ENCODE measurements at regions not wholly inside any gene's neighbourhood (a gene's known extent, or its start where the extent isn't known, plus 50 kb on each side); places are given as distances from the start of the nearest gene placed in this dataset.

DNA sequence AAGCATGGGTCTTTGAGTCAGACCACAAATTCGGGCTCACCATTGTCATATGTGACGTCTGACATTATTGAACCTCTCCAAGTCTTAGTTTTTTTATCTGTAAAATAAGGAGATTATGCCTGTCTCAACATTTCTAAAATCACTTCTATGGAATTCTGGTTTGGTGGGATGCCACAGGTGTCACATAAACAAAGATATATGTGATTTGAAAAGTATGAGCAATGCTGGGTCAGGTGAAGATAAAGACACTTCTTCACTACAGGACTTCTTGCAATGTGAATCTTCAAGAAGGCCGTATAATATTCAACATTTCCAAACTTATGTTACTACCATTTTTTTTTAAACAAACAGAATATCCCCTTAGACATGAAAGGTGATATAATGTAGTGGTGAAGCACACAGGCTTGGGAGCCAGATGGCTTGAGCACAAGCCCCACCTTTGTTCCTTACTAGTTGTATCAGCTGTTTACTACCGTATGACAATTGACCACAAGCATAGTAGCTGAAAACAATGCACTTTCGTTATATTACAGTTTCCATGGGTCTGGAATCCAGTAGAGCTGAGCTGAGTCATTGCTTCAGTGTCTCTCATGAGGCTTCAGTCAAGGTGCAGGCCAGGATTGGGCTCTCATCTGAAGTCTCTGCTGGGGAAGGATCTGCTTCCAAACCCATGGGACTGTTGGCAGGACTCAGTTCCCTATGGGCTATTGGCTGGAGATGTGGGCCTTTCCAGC lies 87.7 kb downstream of the UTP18 start:
- Mint-ChIP-seq H3K36me3 (ENCODE audit: insufficient read depth, unreplicated experiment) (no peaks in the 10 kb centered on the region), H3K4me3 (ENCODE audit: low read depth, unreplicated experiment) (no peak overlapping the region), H3K27ac (ENCODE audit: unreplicated experiment) (no peak overlapping the region), H3K9me3 (ENCODE audit: low read depth, unreplicated experiment) (no peaks in the 10 kb centered on the region), H3K27me3 (ENCODE audit: unreplicated experiment) (peaks cover 63% of the 10 kb centered on the region), H3K4me1 (ENCODE audit: low read depth, unreplicated experiment) (peaks cover 21% of the 10 kb centered on the region)
- no TSS peak for BruUV-seq (replicated peaks)
- intact Hi-C loops (cut with micrococcal nuclease; ENCODE audit: unreplicated experiment), result no loop called here
- no peak for DNase-seq
- no peak for TF ChIP-seq CTCF (IDR thresholded peaks at IDR 0.05; ENCODE audit: unreplicated experiment)
- CTCF ChIA-PET, result no interaction called here

GRCh38 chr17:51351080-51351479 lies 90.7 kb downstream of the UTP18 start:
- DNase-seq, result no peak
- no peak for TF ChIP-seq CTCF (IDR thresholded peaks at IDR 0.05; ENCODE audit: unreplicated experiment)

GRCh38 chr17:51351890-51352289 lies 91.5 kb downstream of the UTP18 start:
- intact Hi-C loops (cut with micrococcal nuclease; ENCODE audit: unreplicated experiment), result no loop called here
- H3K27me3 Mint-ChIP-seq (ENCODE audit: unreplicated experiment), result peaks cover 96% of the 10 kb centered on the region
- H3K9me3 Mint-ChIP-seq (ENCODE audit: low read depth, unreplicated experiment), result no peaks in the 10 kb centered on the region
- no peak for DNase-seq
- H3K27ac Mint-ChIP-seq (ENCODE audit: unreplicated experiment), result no peak overlapping the region
- H3K4me3 Mint-ChIP-seq (ENCODE audit: low read depth, unreplicated experiment), result no peak overlapping the region
- no TSS peak for BruUV-seq (replicated peaks)
- peaks cover 3% of the 10 kb centered on the region for H3K4me1 Mint-ChIP-seq (ENCODE audit: low read depth, unreplicated experiment)
- CTCF ChIA-PET, result no interaction called here
- no peak for TF ChIP-seq CTCF (IDR thresholded peaks at IDR 0.05; ENCODE audit: unreplicated experiment)
- no peaks in the 10 kb centered on the region for H3K36me3 Mint-ChIP-seq (ENCODE audit: insufficient read depth, unreplicated experiment)

More at GRCh38 chr17:51351080-51351479, 90.7 kb downstream of the UTP18 start:
- H3K27me3 Mint-ChIP-seq (ENCODE audit: unreplicated experiment), result peaks cover 88% of the 10 kb centered on the region
- BruUV-seq (replicated peaks), result no TSS peak
- peaks cover 11% of the 10 kb centered on the region for H3K4me1 Mint-ChIP-seq (ENCODE audit: low read depth, unreplicated experiment)
- no peaks in the 10 kb centered on the region for H3K9me3 Mint-ChIP-seq (ENCODE audit: low read depth, unreplicated experiment)
- intact Hi-C loops (cut with micrococcal nuclease; ENCODE audit: unreplicated experiment), result no loop called here
- no peak overlapping the region for H3K4me3 Mint-ChIP-seq (ENCODE audit: low read depth, unreplicated experiment)
- H3K27ac Mint-ChIP-seq (ENCODE audit: unreplicated experiment), result no peak overlapping the region
- CTCF ChIA-PET, result no interaction called here
- H3K36me3 Mint-ChIP-seq (ENCODE audit: insufficient read depth, unreplicated experiment), result no peaks in the 10 kb centered on the region

DNA sequence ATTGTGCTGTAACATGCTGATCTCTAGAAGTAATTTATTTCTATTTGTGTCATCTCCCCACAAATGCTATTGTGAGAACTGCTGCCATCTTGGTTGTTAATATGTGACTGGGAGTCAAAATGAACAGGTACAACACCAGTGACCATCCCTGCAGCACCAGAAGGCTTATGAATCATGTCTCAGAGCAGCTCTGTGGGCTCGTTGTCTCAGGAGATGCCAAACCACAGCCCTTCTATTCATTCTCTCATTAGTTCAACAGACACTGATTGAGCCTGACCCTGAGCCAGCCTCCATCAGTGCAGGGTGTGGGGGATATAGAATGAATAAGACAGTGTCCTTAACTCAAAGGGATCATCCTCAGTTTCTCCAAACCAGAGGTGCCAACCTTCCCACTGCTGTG lies 92.5 kb downstream of the UTP18 start:
- no peaks in the 10 kb centered on the region for H3K4me1 Mint-ChIP-seq (ENCODE audit: low read depth, unreplicated experiment)
- no peak overlapping the region for H3K27ac Mint-ChIP-seq (ENCODE audit: unreplicated experiment)
- CTCF ChIA-PET, result no interaction called here
- H3K27me3 Mint-ChIP-seq (ENCODE audit: unreplicated experiment), result peaks cover 93% of the 10 kb centered on the region
- no peaks in the 10 kb centered on the region for H3K36me3 Mint-ChIP-seq (ENCODE audit: insufficient read depth, unreplicated experiment)
- intact Hi-C loops (cut with micrococcal nuclease; ENCODE audit: unreplicated experiment), result no loop called here
- no peak for TF ChIP-seq CTCF (IDR thresholded peaks at IDR 0.05; ENCODE audit: unreplicated experiment)
- no peaks in the 10 kb centered on the region for H3K9me3 Mint-ChIP-seq (ENCODE audit: low read depth, unreplicated experiment)
- no peak for DNase-seq
- H3K4me3 Mint-ChIP-seq (ENCODE audit: low read depth, unreplicated experiment), result no peak overlapping the region
- BruUV-seq (replicated peaks), result no TSS peak
